Choroid plexus epithelial cell (primary cell): ENCODE measurements at regions not wholly inside any gene's neighbourhood (a gene's known extent, or its start where the extent isn't known, plus 50 kb on each side); places are given as distances from the start of the nearest gene placed in this dataset.

Experiments
- DNase-seq: peaks from one replicate; pipeline ENCODE4 v3.0.0-alpha.2; 2010; ENCODE audit warnings: low read depth
- H3K4me3 ChIP-seq: 2 replicates; pipeline ENCODE4 v1.5.1; 2011; ENCODE audit warnings: low read depth, mild to moderate bottlenecking, control low read depth, low read length, moderate library complexity
- TF ChIP-seq, protein P1 (sequence below): conservative IDR thresholded peaks from 2 replicates; pipeline ENCODE4 v1.5.1; 2011; ENCODE audit warnings: low read depth, mild to moderate bottlenecking, control low read depth, inconsistent platforms, low read length, moderate library complexity

DNA sequence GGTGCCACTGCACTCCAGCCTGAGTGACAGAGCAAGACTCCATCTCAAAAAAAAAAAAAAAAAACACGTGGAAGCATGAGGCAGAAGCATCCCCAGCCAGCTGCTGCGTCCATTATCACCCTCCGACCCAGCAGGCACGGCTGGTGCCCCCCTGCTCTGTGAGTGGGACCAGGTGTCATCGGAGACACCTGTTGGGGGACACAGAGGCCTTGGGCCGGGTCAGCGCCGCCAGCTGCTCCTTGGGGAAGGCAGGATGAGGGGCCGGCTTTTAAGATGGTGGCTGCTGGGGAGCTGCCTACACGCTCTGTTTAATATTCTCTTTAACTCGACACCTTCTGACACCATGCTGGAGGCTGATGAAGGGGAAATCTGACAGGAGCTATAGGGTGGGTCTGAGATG is 80.2 kb upstream of the RUFY1 start:
- no peak overlapping the region for H3K4me3 ChIP-seq
- no peak for DNase-seq
- TF ChIP-seq, protein P1, sequence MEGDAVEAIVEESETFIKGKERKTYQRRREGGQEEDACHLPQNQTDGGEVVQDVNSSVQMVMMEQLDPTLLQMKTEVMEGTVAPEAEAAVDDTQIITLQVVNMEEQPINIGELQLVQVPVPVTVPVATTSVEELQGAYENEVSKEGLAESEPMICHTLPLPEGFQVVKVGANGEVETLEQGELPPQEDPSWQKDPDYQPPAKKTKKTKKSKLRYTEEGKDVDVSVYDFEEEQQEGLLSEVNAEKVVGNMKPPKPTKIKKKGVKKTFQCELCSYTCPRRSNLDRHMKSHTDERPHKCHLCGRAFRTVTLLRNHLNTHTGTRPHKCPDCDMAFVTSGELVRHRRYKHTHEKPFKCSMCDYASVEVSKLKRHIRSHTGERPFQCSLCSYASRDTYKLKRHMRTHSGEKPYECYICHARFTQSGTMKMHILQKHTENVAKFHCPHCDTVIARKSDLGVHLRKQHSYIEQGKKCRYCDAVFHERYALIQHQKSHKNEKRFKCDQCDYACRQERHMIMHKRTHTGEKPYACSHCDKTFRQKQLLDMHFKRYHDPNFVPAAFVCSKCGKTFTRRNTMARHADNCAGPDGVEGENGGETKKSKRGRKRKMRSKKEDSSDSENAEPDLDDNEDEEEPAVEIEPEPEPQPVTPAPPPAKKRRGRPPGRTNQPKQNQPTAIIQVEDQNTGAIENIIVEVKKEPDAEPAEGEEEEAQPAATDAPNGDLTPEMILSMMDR: no peak

DNA sequence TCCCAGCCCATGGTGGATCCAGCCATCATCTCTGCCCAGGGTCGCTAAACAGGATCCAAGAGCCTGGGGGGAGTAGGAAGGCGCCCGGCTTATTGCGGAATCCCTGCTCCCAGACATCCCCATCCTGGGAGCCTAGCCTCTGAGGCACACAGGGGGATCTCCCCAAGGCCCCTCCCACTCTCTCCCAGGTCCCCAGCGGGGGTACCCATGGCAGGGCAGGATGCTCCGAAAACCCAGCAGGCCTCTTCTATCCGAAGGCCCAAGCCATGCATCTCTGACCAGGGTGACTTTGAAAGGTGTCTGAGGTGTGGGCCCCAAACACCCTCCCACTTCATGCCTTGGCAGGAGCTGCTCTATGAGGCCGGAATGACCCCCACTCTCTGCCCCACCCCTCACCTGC is 81.7 kb upstream of the RUFY1 start:
- H3K4me3 ChIP-seq: no peak overlapping the region
- DNase-seq: no peak
- TF ChIP-seq, protein P1: no peak

DNA sequence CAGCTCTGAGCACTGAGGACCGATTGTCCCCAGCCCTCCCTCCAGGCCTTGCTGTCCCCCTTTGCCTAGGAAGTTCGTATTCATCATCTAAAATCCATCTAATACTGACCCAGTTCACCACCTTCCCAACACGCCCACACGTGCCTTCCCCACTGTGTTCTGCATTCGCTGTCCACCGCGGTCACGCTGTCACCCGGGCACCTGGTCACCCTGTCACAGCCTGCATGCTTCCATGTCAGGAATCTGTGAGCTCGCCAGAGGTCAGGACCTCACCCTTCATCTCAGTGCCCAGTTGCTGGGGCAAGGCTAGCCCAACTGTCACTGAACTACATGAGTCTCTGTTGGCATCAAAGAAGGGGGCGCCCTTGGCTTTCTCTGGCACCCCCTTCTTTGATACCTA is 82.9 kb upstream of the RUFY1 start:
- TF ChIP-seq, protein P1: no peak
- no peak overlapping the region for H3K4me3 ChIP-seq
- DNase-seq: no peak

DNA sequence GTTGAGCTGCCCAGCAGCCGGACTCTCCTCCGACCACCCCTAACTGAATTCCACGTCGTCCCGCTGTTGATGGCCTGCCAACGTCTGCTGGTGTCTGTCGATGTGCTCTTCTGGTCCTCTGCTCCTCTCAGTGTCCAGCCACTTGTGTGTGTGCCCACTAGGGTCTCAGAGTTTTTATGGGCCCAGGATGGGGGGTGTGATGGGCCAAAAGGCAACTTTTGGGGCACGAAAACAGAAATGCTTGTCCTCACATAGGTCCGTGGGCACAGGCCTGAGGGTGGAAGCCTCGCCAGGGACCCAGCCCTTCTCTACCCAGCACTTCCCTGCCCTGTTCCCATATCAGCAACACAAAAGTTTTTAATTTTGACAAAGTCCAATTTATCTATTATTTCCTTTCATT is 85.7 kb upstream of the RUFY1 start:
- no peak for DNase-seq
- no peak overlapping the region for H3K4me3 ChIP-seq
- TF ChIP-seq, protein P1: no peak

DNA sequence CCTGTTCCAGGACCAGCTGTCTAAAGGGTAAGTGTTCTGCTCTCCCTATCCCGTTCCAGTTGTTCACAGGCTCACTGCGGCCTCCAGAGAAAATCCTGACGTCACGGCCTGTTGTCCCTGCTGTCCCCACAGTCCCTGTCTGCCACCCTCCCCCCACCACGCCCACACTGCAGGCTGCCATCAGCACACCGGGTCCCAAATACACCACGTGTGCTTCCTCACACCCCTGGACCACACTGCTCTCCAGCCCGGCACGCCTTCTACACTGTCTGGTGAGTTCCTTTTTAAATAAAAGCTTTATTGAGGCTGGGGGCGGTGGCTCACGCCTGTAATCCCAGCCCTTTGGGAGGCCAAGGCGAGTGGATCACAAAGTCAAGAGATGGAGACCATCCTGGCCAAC is 88.3 kb upstream of the RUFY1 start:
- DNase-seq: no peak
- TF ChIP-seq, protein P1: no peak
- no peak overlapping the region for H3K4me3 ChIP-seq

DNA sequence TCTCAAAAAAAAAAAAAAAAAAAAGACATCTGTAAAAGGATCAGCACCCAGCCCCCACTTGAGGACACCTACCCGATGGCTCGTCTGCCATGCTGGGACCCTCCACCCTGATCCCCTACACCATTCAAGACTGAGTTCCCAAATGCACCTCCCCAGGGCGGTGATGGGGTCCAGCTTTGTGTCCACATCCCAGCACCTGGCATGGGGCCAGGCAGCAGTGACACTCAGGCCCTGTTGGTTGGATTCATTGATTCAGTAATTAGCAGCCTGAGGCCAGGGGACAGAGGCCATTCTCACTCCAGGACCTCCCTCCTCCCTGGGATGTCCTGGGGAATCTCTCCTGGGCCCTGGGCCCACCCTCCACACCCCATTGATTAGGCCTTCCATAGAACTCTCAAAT is 88.8 kb upstream of the RUFY1 start:
- no peak overlapping the region for H3K4me3 ChIP-seq
- TF ChIP-seq, protein P1: no peak
- no peak for DNase-seq

DNA sequence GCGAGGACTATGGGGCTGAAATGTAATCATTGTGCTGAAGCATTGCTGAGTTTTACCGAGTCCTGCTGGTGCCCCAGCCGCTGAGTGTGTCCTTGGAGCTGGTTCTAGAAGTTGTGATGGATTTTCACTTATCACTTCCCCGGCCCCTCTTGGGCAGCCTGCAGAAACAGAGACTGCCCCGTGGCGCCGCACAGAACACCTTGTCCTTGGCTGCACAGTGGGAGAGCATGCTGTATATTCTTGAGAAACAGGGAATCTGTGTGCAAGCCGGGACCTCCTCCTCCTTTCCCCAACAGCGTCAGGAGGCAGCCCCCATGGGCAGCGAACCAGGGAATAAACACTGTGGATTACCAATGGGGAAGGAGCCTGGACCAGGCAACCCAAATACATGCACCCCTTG is 90.6 kb upstream of the RUFY1 start:
- TF ChIP-seq, protein P1: no peak
- H3K4me3 ChIP-seq: no peak overlapping the region
- no peak for DNase-seq
